HEK293 (cell line): ENCODE measurements at regions not wholly inside any gene's neighbourhood (a gene's known extent, or its start where the extent isn't known, plus 50 kb on each side); places are given as distances from the start of the nearest gene placed in this dataset.

ENCODE experiments used
- AEBP2 ChIP-seq: fragments of 450-650 bp; formaldehyde crosslinking; IDR thresholded peaks from 2 replicates; pipeline ENCODE4 v1.5.1; 2016; ENCODE audit warnings: missing biosample characterization, missing genetic modification characterization, borderline replicate concordance
- CTCF ChIP-seq: fragments of 450-650 bp; formaldehyde crosslinking; IDR thresholded peaks from 2 replicates; pipeline ENCODE4 v1.5.1; 2016; ENCODE audit warnings: missing biosample characterization, missing genetic modification characterization
- PATZ1 ChIP-seq: fragments of 450-650 bp; formaldehyde crosslinking; IDR thresholded peaks from 2 replicates; pipeline ENCODE4 v1.5.1; 2016; ENCODE audit warnings: missing biosample characterization, missing genetic modification characterization
- ZBTB26 ChIP-seq: fragments of 450-650 bp; formaldehyde crosslinking; optimal IDR thresholded peaks from 2 replicates; pipeline ENCODE3; 2016; ENCODE audit warnings: missing biosample characterization, mild to moderate bottlenecking, missing genetic modification characterization
- ZNF18 ChIP-seq: fragments of 450-650 bp; formaldehyde crosslinking; IDR thresholded peaks from 2 replicates; pipeline ENCODE4 v1.5.1; 2016; ENCODE audit warnings: missing biosample characterization, missing genetic modification characterization
- ZNF561 ChIP-seq: fragments of 450-650 bp; IDR thresholded peaks from 2 replicates; pipeline ENCODE4 v1.5.1; 2018; ENCODE audit warnings: missing biosample characterization, missing genetic modification characterization, borderline replicate concordance
- TF ChIP-seq, protein P1 (sequence below): fragments of 450-650 bp; formaldehyde crosslinking; IDR thresholded peaks from 2 replicates; pipeline ENCODE4 v1.5.1; 2016; ENCODE audit warnings: missing biosample characterization, missing genetic modification characterization

DNA sequence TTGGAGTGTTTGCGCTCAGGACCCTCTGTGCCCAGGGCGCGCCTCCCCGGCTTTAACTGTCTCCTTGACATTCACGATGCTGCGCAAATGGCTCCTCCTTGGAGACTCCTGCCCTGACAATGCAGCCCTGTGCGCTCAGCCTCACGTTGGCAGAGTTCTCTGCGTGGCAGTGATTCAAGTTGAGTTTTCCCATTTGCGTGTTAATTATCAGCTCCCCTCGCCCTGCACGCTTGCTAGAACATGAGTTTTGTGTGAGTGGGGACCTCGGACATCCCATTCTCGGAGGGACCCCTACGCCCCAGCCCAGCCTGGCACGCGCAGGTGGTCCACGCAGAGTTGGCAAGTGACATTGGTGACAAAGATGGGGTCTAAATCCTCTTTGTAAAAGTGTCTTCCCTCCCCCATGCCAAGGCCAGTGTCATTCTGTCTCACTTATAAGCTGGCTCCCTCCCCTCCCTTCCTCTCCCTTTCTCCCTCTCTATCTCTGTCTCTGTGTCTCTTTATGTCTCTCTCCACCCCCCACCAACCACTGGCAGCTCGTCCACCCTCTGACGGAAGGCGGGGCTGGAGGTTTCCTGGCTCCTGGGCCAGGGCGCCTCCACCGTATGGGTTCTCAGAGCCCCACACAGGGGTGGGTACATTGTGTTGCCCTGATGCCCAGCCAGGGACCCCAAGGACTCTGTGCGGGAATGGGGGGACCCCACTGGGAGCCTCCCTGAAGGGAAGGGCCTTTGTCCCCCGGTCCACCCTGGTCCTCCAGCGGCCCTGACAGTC lies 169.3 kb downstream of the OLFM1 start:
- TF ChIP-seq ZNF18 (tag by site-specific recombination), result no peak
- TF ChIP-seq PATZ1 (tag by site-specific recombination), result no peak
- TF ChIP-seq, protein P1, sequence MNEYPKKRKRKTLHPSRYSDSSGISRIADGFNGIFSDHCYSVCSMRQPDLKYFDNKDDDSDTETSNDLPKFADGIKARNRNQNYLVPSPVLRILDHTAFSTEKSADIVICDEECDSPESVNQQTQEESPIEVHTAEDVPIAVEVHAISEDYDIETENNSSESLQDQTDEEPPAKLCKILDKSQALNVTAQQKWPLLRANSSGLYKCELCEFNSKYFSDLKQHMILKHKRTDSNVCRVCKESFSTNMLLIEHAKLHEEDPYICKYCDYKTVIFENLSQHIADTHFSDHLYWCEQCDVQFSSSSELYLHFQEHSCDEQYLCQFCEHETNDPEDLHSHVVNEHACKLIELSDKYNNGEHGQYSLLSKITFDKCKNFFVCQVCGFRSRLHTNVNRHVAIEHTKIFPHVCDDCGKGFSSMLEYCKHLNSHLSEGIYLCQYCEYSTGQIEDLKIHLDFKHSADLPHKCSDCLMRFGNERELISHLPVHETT, result no peak
- no peak for TF ChIP-seq CTCF (tag by site-specific recombination)
- TF ChIP-seq ZNF561 (tag by site-specific recombination), result no peak
- no peak for TF ChIP-seq AEBP2 (tag by site-specific recombination)
- TF ChIP-seq ZBTB26 (tag by site-specific recombination), result no peak
